Neural cell (in vitro differentiated cells): ENCODE measurements at regions not wholly inside any gene's neighbourhood (a gene's known extent, or its start where the extent isn't known, plus 50 kb on each side); places are given as distances from the start of the nearest gene placed in this dataset.

Experiments used
- H2AFZ ChIP-seq: fragments of 200-600, 300-800 bp; sonication (generic), shearing (Covaris generic); 2 replicates; pipeline ENCODE4 v1.6.0; 2014; ENCODE audit warnings: low read depth, mild to moderate bottlenecking, antibody characterized with exemption, low read length, moderate library complexity
- H3F3A ChIP-seq: fragments of 200-600 bp; shearing (Covaris generic); 2 replicates; pipeline ENCODE4 v1.6.1; 2016; ENCODE audit warnings: mild to moderate bottlenecking, moderate library complexity, mixed read lengths, antibody characterized with exemption, low read length; ENCODE audit not compliant: insufficient read depth, poor library complexity, severe bottlenecking
- H3K27ac ChIP-seq: fragments of 200-600, 300-800 bp; sonication (generic), shearing (Covaris generic); 2 replicates; pipeline ENCODE4 v1.5.1; 2014; ENCODE audit warnings: mild to moderate bottlenecking, low read length, moderate library complexity
- H3K27me3 ChIP-seq: fragments of 300-800, 200-600 bp; sonication (generic), shearing (Covaris generic); 2 replicates; pipeline ENCODE4 v1.6.0; 2014; ENCODE audit warnings: mild to moderate bottlenecking, low read depth, low read length, moderate library complexity; ENCODE audit not compliant: insufficient read depth
- H3K36me3 ChIP-seq: fragments of 300-800, 200-600 bp; sonication (generic), shearing (Covaris generic); 2 replicates; pipeline ENCODE4 v1.5.1; 2014; ENCODE audit warnings: mild to moderate bottlenecking, antibody characterized with exemption, low read length, moderate library complexity; ENCODE audit not compliant: insufficient read depth
- H3K4me2 ChIP-seq: fragments of 300-800, 200-600 bp; sonication (generic), shearing (Covaris generic); 2 replicates; pipeline ENCODE4 v1.6.0; 2014; ENCODE audit warnings: mild to moderate bottlenecking, low read length
- H3K4me3 ChIP-seq: fragments of 300-800, 200-600 bp; sonication (generic), shearing (Covaris generic); 2 replicates; pipeline ENCODE4 v1.5.1; 2014; ENCODE audit warnings: mild to moderate bottlenecking, low read length, moderate library complexity
- H3K79me2 ChIP-seq: fragments of 200-600 bp; shearing (Covaris generic); replicated peaks from 2 replicates; pipeline ENCODE4 v1.6.0; 2014; ENCODE audit warnings: mild to moderate bottlenecking, low read length, moderate library complexity; ENCODE audit not compliant: insufficient read depth
- H3K9ac ChIP-seq: fragments of 300-800, 200-600 bp; sonication (generic), shearing (Covaris generic); 2 replicates; pipeline ENCODE4 v1.6.1; 2016; ENCODE audit warnings: mild to moderate bottlenecking, low read length, mixed read lengths
- H3K9me2 ChIP-seq: fragments of 200-600 bp; shearing (Covaris generic); 2 replicates; pipeline ENCODE4 v1.6.1; 2016; ENCODE audit warnings: mild to moderate bottlenecking, low read length, mixed read lengths; ENCODE audit not compliant: insufficient read depth
- H3K9me3 ChIP-seq: fragments of 200-600, 300-800 bp; sonication (generic), shearing (Covaris generic); 2 replicates; pipeline ENCODE4 v1.6.1; 2016; ENCODE audit warnings: mild to moderate bottlenecking, mixed run types, low read length, moderate library complexity, mixed read lengths
- H4K20me1 ChIP-seq: fragments of 200-600 bp; shearing (Covaris generic); 2 replicates; pipeline ENCODE4 v1.6.1; 2016; ENCODE audit warnings: mild to moderate bottlenecking, mixed run types; ENCODE audit not compliant: insufficient read depth
- CTCF ChIP-seq: fragments of 450-650 bp; IDR thresholded peaks from 2 replicates; pipeline ENCODE4 v1.5.1; 2014; ENCODE audit warnings: antibody characterized with exemption, mild to moderate bottlenecking, moderate library complexity; ENCODE audit not compliant: poor library complexity, severe bottlenecking
- EP300 ChIP-seq: fragments of 450-650 bp; conservative IDR thresholded peaks from 2 replicates; pipeline ENCODE4 v1.6.1; 2014; ENCODE audit warnings: antibody characterized with exemption, mild to moderate bottlenecking, moderate library complexity; ENCODE audit not compliant: poor library complexity, severe bottlenecking
- EZH2 ChIP-seq: fragments of 200-600, 300-800 bp; shearing (Covaris generic), sonication (generic); IDR thresholded peaks from 2 replicates; pipeline ENCODE4 v1.6.1; 2014; ENCODE audit warnings: antibody characterized with exemption, low read length, borderline replicate concordance, mild to moderate bottlenecking; ENCODE audit not compliant: insufficient read depth, poor library complexity, severe bottlenecking
- MXI1 ChIP-seq: fragments of 450-650 bp; conservative IDR thresholded peaks from 2 replicates; pipeline ENCODE4 v1.6.1; 2014; ENCODE audit warnings: antibody characterized with exemption, mild to moderate bottlenecking; ENCODE audit not compliant: poor library complexity, severe bottlenecking
- POLR2AphosphoS5 ChIP-seq: IDR thresholded peaks from 2 replicates; pipeline ENCODE4 v1.6.1; 2012
- RAD21 ChIP-seq: fragments of 450-650 bp; conservative IDR thresholded peaks from 2 replicates; pipeline ENCODE4 v1.6.1; 2014; ENCODE audit warnings: antibody characterized with exemption, mild to moderate bottlenecking, moderate library complexity
- SMC3 ChIP-seq: fragments of 450-650 bp; conservative IDR thresholded peaks from 2 replicates; pipeline ENCODE4 v1.6.1; 2014; ENCODE audit warnings: antibody characterized with exemption, mild to moderate bottlenecking, moderate library complexity; ENCODE audit not compliant: poor library complexity
- TAF1 ChIP-seq: IDR thresholded peaks from 2 replicates; pipeline ENCODE4 v1.6.1; 2012; ENCODE audit warnings: low read depth
- TF ChIP-seq, protein P1 (sequence below): IDR thresholded peaks from 2 replicates; pipeline ENCODE4 v1.6.1; 2012; ENCODE audit warnings: borderline replicate concordance

- no peaks in the 10 kb centered on the region for H3K36me3 ChIP-seq
- no peaks in the 10 kb centered on the region for H3K79me2 ChIP-seq
- TF ChIP-seq MXI1 (no peak), EP300 (no peak), RAD21 (no peak), SMC3 (no peak), TAF1 (no peak), CTCF (no peak), EZH2 (no peak), POLR2AphosphoS5 (no peak)
- TF ChIP-seq, protein P1, sequence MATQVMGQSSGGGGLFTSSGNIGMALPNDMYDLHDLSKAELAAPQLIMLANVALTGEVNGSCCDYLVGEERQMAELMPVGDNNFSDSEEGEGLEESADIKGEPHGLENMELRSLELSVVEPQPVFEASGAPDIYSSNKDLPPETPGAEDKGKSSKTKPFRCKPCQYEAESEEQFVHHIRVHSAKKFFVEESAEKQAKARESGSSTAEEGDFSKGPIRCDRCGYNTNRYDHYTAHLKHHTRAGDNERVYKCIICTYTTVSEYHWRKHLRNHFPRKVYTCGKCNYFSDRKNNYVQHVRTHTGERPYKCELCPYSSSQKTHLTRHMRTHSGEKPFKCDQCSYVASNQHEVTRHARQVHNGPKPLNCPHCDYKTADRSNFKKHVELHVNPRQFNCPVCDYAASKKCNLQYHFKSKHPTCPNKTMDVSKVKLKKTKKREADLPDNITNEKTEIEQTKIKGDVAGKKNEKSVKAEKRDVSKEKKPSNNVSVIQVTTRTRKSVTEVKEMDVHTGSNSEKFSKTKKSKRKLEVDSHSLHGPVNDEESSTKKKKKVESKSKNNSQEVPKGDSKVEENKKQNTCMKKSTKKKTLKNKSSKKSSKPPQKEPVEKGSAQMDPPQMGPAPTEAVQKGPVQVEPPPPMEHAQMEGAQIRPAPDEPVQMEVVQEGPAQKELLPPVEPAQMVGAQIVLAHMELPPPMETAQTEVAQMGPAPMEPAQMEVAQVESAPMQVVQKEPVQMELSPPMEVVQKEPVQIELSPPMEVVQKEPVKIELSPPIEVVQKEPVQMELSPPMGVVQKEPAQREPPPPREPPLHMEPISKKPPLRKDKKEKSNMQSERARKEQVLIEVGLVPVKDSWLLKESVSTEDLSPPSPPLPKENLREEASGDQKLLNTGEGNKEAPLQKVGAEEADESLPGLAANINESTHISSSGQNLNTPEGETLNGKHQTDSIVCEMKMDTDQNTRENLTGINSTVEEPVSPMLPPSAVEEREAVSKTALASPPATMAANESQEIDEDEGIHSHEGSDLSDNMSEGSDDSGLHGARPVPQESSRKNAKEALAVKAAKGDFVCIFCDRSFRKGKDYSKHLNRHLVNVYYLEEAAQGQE, result no peak
- no peaks in the 10 kb centered on the region for H4K20me1 ChIP-seq
- H3F3A ChIP-seq, result no peaks in the 10 kb centered on the region
- no peak overlapping the region for H3K4me3 ChIP-seq
- no peak overlapping the region for H3K9ac ChIP-seq
- H3K27me3 ChIP-seq, result no peaks in the 10 kb centered on the region
- H3K27ac ChIP-seq, result no peak overlapping the region
- no peaks in the 10 kb centered on the region for H3K9me3 ChIP-seq
- no peaks in the 10 kb centered on the region for H3K9me2 ChIP-seq
- no peak overlapping the region for H2AFZ ChIP-seq
- H3K4me2 ChIP-seq, result no peak overlapping the region
Observed at GRCh38 chr5:4859500-4860235, 280.5 kb upstream of the ADAMTS16 start.

DNA sequence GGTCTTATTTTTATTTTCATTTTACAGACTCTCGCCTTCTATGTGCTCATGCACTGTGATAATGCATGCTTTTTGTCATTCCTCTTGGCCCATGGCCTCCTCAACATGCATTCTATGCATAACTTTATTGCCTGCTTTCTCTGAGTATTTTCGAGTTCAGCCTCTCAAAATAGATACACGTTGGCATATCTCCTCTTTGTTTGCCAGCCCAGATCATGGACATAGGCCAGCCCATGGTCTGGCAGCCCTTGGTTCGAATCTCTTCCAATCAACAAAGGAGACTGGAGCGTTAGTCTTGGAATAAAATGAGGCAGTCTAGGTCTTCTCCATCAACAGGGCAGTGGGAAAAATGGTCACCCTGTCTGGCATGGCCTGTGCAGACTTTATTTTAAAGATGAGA, 279.5 kb upstream of the ADAMTS16 start:
- Histone ChIP-seq H3K4me2 (no peak overlapping the region), H3K9me2 (no peaks in the 10 kb centered on the region), H3K4me3 (no peak overlapping the region), H3F3A (no peaks in the 10 kb centered on the region), H3K9me3 (no peaks in the 10 kb centered on the region), H3K79me2 (no peaks in the 10 kb centered on the region), H3K27ac (no peak overlapping the region), H2AFZ (no peak overlapping the region), H3K9ac (no peak overlapping the region), H3K36me3 (no peaks in the 10 kb centered on the region), H3K27me3 (no peaks in the 10 kb centered on the region), H4K20me1 (no peaks in the 10 kb centered on the region)
- TF ChIP-seq TAF1 (no peak), POLR2AphosphoS5 (no peak), EP300 (no peak), MXI1 (no peak), RAD21 (no peak), SMC3 (no peak), EZH2 (no peak), CTCF (no peak)
- TF ChIP-seq, protein P1, result no peak
